Thymus (tissue), 11 donors: ENCODE measurements at regions not wholly inside any gene's neighbourhood (a gene's known extent, or its start where the extent isn't known, plus 50 kb on each side); places are given as distances from the start of the nearest gene placed in this dataset.
"Not testable (repeated sequence)": the region's sequence is repeated elsewhere in the genome, so short reads cannot be mapped to it uniquely, and the experiment has no call there.

Experiments used
- DNase-seq, 9 donors: peaks; one replicate each; pipeline ENCODE4 v3.0.0-alpha.2; 2013; ENCODE audit warnings: low spot score in 9 of 9, low read depth in 6 of 9, missing footprints in 1 of 9
- H3K27ac ChIP-seq, 2 donors: one replicate each; pipeline ENCODE4 v1.5.1; 2013; ENCODE audit warnings: control low read depth in 1 of 2, low read depth in 1 of 2, low read length in 1 of 2, mild to moderate bottlenecking in 1 of 2, moderate library complexity in 1 of 2
- H3K27me3 ChIP-seq, 2 donors: one replicate each; pipeline ENCODE4 v1.5.1; 2013; ENCODE audit warnings: low read length in 1 of 2; ENCODE audit not compliant: control insufficient read depth in 2 of 2, insufficient read depth in 1 of 2
- H3K36me3 ChIP-seq, 2 donors: one replicate each; pipeline ENCODE4 v1.5.1; 2013; ENCODE audit warnings: low read length in 1 of 2, mild to moderate bottlenecking in 1 of 2, moderate library complexity in 1 of 2; ENCODE audit not compliant: control insufficient read depth in 2 of 2, insufficient read depth in 2 of 2
- H3K4me1 ChIP-seq, 2 donors: one replicate each; pipeline ENCODE4 v1.5.1; 2013; ENCODE audit warnings: low read length in 2 of 2; ENCODE audit not compliant: control insufficient read depth in 2 of 2, insufficient read depth in 2 of 2
- H3K4me3 ChIP-seq, 2 donors: one replicate each; pipeline ENCODE4 v1.5.1; 2013; ENCODE audit warnings: low read length in 2 of 2, control low read depth in 1 of 2, mild to moderate bottlenecking in 1 of 2
- H3K9me3 ChIP-seq, 2 donors: one replicate each; pipeline ENCODE4 v1.5.1; 2013; ENCODE audit warnings: low read length in 1 of 2, mild to moderate bottlenecking in 1 of 2; ENCODE audit not compliant: control insufficient read depth in 2 of 2, insufficient read depth in 1 of 2
- WGBS: extraction: QIAGEN DNeasy Blood & Tissue Kit; methylation state at CpG from one replicate; pipeline ENCODE4 v1.1.7; 2013; 5-methylcytosine and 5-hydroxymethylcytosine counted together
- donor health status: healthy.

DNA sequence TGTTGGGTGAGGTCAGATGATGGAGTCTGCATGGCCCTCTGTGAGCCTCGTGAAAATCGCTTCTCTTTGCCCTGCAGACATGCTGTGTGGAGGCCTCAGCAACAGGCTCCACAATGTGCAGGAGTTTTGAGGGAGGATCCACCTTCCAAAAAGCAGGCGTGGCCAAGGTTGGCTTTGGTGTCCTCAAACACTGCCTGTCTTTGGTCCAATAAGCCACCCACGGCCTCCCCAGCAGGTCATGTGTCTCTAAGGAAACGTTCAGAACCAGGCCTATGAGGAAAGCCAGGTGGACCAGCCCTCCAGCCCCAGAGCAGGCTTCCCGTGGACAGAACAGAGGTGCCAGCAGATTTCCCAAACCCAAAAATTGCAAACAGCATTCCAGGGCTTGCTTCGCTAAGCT is 340.7 kb upstream of the IRX2 start:
- no peaks in the 10 kb centered on the region for H3K9me3 ChIP-seq
- H3K4me1 ChIP-seq, result no peaks in the 10 kb centered on the region
- no peak for DNase-seq
- WGBS, result 77% methylated on average over 7 of the region's 7 CpGs
- no peaks in the 10 kb centered on the region for H3K36me3 ChIP-seq
- H3K4me3 ChIP-seq, result no peak overlapping the region
- H3K27ac ChIP-seq, result no peak overlapping the region
- H3K27me3 ChIP-seq, result no peaks in the 10 kb centered on the region

DNA sequence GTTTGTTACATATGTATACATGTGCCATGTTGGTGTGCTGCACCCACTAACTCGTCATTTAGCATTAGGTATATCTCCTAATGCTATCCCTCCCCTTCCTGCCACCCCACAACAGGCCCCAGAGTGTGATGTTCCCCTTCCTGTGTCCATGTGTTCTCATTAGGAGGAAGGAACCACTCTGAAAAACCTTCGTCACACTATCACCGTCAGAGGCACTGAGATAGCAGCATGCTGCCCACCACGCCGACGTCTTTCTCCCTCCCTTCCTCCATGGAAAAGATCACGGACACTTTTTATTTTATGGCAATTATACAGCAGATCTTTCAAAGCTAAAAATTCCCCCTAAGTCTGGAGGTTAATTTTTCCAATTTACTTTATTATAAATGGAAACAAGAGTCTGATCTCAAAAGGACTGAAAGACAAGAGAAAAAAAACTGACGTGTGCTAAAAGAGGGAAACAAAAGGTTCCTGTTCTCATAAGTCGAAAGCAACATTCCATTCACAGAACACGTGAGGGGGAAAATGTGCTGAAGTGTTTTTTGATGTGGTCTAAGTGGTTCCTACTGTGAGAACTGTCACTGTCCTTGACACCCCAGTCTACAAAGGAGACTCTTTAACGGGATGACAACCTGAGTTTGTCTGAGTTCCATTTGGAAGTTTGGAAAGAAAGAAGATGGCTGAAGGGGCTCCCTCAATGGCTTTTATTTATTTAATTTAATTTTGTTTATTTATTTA is 339.7 kb upstream of the IRX2 start:
- no peaks in the 10 kb centered on the region for H3K36me3 ChIP-seq
- H3K27ac ChIP-seq, result no peak overlapping the region
- H3K27me3 ChIP-seq, result no peaks in the 10 kb centered on the region
- WGBS, result 43% methylated on average over 11 of the region's 11 CpGs
- no peaks in the 10 kb centered on the region for H3K4me1 ChIP-seq
- no peak for DNase-seq
- no peak overlapping the region for H3K4me3 ChIP-seq
- H3K9me3 ChIP-seq, result no peaks in the 10 kb centered on the region

DNA sequence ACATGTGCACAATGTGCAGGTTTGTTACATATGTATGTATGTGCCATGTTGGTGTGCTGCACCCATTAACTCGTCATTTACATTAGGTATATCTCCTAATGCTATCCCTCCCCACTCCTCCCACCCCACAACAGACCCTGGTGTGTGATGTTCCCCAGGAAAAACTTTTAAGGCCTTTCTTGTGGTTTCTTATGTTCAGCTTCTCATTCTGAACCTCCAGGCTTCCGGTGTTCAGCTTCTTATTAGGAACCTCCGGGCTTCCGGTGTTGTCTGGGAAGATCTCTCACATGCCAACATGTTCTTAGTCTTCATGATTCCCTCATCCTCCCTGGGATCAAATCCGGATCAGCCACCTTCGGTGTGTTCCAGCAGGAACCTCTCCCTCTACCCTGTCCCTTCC is 338.8 kb upstream of the IRX2 start:
- 86% methylated on average over 5 of the region's 6 CpGs for WGBS
- not testable (repeated sequence) for H3K4me3 ChIP-seq, H3K4me1 ChIP-seq, H3K27ac ChIP-seq, DNase-seq, H3K36me3 ChIP-seq, H3K27me3 ChIP-seq, H3K9me3 ChIP-seq

DNA sequence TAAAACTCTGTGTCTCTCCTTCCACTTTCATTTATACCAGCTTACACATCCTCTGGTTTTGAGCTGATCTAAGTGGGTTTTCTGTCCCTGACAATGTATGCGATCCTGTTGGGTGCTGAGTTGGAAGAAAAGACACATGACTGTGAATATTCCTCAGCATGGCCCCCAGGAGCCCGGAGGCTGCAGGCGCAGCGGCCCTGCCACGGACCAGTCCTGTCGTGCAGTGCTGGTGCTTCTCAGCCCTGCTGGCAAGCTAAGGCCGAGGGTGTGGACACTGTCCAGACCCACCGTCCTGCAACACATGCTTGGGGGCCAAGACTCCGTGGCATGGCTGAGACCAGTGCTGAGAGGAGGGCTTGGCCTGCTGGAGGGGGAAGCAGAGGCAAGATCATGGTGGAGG is 328.9 kb upstream of the IRX2 start:
- no peaks in the 10 kb centered on the region for H3K27me3 ChIP-seq
- 90% methylated on average over 9 of the region's 9 CpGs for WGBS
- H3K9me3 ChIP-seq, result peaks cover 3 to 23% of the 10 kb centered on the region in 2 donors
- DNase-seq, result no peak
- H3K4me3 ChIP-seq, result no peak overlapping the region
- H3K27ac ChIP-seq, result no peak overlapping the region
- no peaks in the 10 kb centered on the region for H3K4me1 ChIP-seq
- H3K36me3 ChIP-seq, result no peaks in the 10 kb centered on the region

DNA sequence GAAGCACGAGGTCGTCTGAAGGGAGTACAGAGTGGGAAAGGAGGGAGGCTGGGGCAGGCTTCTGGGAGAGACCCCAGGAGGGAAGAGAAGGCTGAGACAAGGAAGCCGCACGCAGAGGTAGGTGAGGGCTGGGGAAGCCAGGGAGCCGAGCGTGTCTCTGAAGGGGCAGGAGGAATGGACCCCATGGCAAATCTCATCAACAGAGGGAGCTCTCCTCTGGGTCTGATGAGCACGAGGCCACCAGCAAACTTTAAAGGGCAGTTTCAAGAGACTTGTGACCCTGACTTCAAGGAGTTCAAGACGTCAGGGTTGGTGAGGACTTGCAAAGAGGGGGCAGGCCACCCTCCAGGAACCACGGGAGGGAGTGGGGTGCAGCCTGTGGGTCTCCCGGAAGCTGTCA is 326.2 kb upstream of the IRX2 start:
- no peak for DNase-seq
- WGBS, result 71% methylated on average over 10 of the region's 10 CpGs
- H3K4me1 ChIP-seq, result no peaks in the 10 kb centered on the region
- no peaks in the 10 kb centered on the region for H3K27me3 ChIP-seq
- no peak overlapping the region for H3K27ac ChIP-seq
- H3K4me3 ChIP-seq, result no peak overlapping the region
- peaks cover 3 to 30% of the 10 kb centered on the region in 2 donors for H3K9me3 ChIP-seq
- no peaks in the 10 kb centered on the region for H3K36me3 ChIP-seq

DNA sequence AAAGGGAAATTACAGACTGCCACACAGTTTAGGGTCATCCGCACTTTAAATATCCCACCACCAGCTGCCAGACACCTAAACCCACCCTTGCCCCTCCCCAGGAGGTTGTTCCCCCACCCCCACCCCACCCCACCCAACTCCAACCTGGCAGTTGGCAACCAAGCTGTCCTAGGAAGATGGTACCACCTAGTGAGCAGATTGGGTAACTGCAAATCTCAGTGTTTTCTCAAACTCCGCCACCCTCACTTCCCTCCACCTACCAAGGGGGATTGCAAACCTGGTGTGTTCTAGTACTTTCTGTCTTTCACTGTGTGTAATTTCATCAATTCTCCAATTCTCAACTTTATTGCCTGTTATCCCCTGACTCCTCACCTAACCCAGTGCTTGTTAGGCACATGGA is 323.8 kb upstream of the IRX2 start:
- no peak overlapping the region for H3K27ac ChIP-seq
- no peak for DNase-seq
- H3K9me3 ChIP-seq, result peaks cover 1 to 30% of the 10 kb centered on the region in 2 donors
- H3K27me3 ChIP-seq, result no peaks in the 10 kb centered on the region
- H3K4me1 ChIP-seq, result no peaks in the 10 kb centered on the region
- no peak overlapping the region for H3K4me3 ChIP-seq
- H3K36me3 ChIP-seq, result no peaks in the 10 kb centered on the region
- WGBS, result 48% methylated on average over 2 of the region's 2 CpGs

DNA sequence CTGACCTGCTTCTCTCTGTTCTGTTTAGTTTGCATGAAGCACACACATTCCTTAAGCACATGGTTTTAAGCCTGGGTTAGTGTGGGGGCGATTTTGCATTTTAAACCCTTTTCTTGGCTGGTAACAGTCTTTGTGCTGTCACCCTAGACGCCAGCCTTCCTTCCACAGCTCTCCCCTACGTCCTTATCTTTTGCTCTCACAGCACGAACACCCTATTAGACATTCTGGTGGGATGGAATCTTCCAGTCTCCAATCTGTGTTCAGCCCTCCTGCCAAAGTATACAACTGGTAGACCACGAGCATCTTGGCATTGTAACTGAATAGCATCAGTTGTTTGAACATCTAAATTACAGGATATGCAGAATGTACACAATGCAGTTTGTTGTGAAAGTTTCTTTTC is 316.9 kb upstream of the IRX2 start:
- no peak for DNase-seq
- Histone ChIP-seq H3K9me3 (peaks cover 0 to 3% of the 10 kb centered on the region in 2 donors), H3K4me3 (no peak overlapping the region)

DNA sequence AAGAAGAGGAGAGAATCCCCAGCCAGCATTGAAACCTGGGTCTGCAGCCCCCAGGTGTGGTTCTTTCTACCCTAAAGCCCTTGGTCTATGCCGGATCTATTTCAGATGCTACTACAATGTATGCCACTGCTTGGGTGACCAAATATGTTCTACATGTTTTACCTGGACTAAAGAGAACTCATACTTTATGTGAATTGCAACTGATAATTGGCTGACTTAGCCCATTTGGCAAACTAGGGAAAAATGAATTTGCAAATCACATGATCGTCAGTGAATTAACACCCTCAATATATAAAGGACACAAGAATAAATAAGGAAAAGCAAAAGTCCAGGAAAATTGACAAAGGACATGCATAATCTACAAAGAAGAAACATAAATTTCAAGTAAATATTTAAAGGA is 308.8 kb upstream of the IRX2 start:
- peaks cover 3 to 4% of the 10 kb centered on the region in 2 donors for H3K9me3 ChIP-seq
- no peaks in the 10 kb centered on the region for H3K36me3 ChIP-seq
- 94% methylated on average over 2 of the region's 2 CpGs for WGBS
- no peak overlapping the region for H3K4me3 ChIP-seq
- H3K27ac ChIP-seq, result no peak overlapping the region
- no peak for DNase-seq
- no peaks in the 10 kb centered on the region for H3K4me1 ChIP-seq
- no peaks in the 10 kb centered on the region for H3K27me3 ChIP-seq

More for the DNA sequence above, 316.9 kb upstream of the IRX2 start:
- Histone ChIP-seq H3K27ac (no peak overlapping the region), H3K27me3 (no peaks in the 10 kb centered on the region), H3K36me3 (no peaks in the 10 kb centered on the region), H3K4me1 (no peaks in the 10 kb centered on the region)
- WGBS, result 76% methylated on average over 5 of the region's 5 CpGs

DNA sequence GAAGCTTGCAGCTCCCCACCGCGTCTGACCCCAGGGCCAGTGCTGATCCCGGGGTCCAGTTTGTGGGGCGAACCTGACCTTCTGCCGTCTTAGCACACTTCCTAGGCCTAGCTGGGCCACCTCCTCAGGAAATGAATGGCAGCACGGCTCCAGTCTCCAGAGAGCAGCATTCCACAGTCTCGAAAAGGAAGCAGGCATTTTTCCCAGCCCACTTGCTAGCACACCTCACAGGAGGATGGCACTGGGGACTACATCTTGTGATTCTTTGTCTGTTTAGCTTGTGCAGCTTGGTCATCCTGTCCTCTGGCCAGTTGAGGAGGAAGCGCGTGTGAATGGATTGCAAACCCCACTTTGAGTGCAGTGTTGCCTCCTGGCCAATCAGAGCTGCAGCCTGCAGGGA is 308.0 kb upstream of the IRX2 start:
- H3K4me3 ChIP-seq, result no peak overlapping the region
- H3K9me3 ChIP-seq, result peaks cover 3 to 4% of the 10 kb centered on the region in 2 donors
- no peaks in the 10 kb centered on the region for H3K27me3 ChIP-seq
- no peak for DNase-seq
- H3K36me3 ChIP-seq, result no peaks in the 10 kb centered on the region
- H3K27ac ChIP-seq, result no peak overlapping the region
- WGBS, result 64% methylated on average over 9 of the region's 9 CpGs
- H3K4me1 ChIP-seq, result no peaks in the 10 kb centered on the region
